NCI-H1436 treated with DMSO at 0.1 percent for 48 hours (cell line): ENCODE measurements at regions not wholly inside any gene's neighbourhood (a gene's known extent, or its start where the extent isn't known, plus 50 kb on each side); places are given as distances from the start of the nearest gene placed in this dataset.

Experiments used
- DNase-seq: peaks from one replicate; lab custom pipeline; 2025; lab: John Stamatoyannopoulos, UW

- no peak for DNase-seq
These were observed 93.1 kb upstream of the WWC1 start for GRCh38 chr5:168198359-168198758.

- DNase-seq, result no peak
These were observed 88.4 kb upstream of the WWC1 start for GRCh38 chr5:168202996-168203395.

- no peak for DNase-seq
These were observed 87.3 kb upstream of the WWC1 start for GRCh38 chr5:168204165-168204564.

GRCh38 chr5:168207450-168208029, 83.9 kb upstream of the WWC1 start:
- DNase-seq, result no peak

- no peak for DNase-seq
These were observed 82.0 kb upstream of the WWC1 start for GRCh38 chr5:168209244-168209995.

GRCh38 chr5:168209997-168210396, 81.4 kb upstream of the WWC1 start:
- DNase-seq, result no peak

GRCh38 chr5:168211245-168211644, 80.2 kb upstream of the WWC1 start:
- DNase-seq, result no peak

GRCh38 chr5:168211936-168212335, 79.5 kb upstream of the WWC1 start:
- no peak for DNase-seq

- DNase-seq, result no peak
These were observed 77.4 kb upstream of the WWC1 start for GRCh38 chr5:168214071-168214470.

- DNase-seq, result no peak
These were observed 76.6 kb upstream of the WWC1 start for GRCh38 chr5:168214886-168215285.

GRCh38 chr5:168215646-168216045, 75.8 kb upstream of the WWC1 start:
- DNase-seq, result no peak

- no peak for DNase-seq
These were observed 74.5 kb upstream of the WWC1 start for GRCh38 chr5:168216989-168217388.

GRCh38 chr5:168217497-168217896, 73.9 kb upstream of the WWC1 start:
- DNase-seq, result no peak

- no peak for DNase-seq
These were observed 72.7 kb upstream of the WWC1 start for GRCh38 chr5:168218746-168219145.

GRCh38 chr5:168219515-168220410, 71.7 kb upstream of the WWC1 start:
- no peak for DNase-seq

GRCh38 chr5:168224085-168224484, 67.4 kb upstream of the WWC1 start:
- DNase-seq, result no peak

- DNase-seq, result no peak
These were observed 65.4 kb upstream of the WWC1 start for GRCh38 chr5:168226012-168226411.

GRCh38 chr5:168227001-168227400, 64.4 kb upstream of the WWC1 start:
- DNase-seq, result no peak

GRCh38 chr5:168227973-168228615, 63.4 kb upstream of the WWC1 start:
- no peak for DNase-seq

- DNase-seq, result no peak
These were observed 62.8 kb upstream of the WWC1 start for GRCh38 chr5:168228668-168229067.

- DNase-seq, result no peak
These were observed 57.3 kb upstream of the WWC1 start for GRCh38 chr5:168234133-168234532.

- DNase-seq, result no peak
These were observed 53.0 kb upstream of the WWC1 start for GRCh38 chr5:168238463-168238862.
